ENCODE measurements at regions not wholly inside any gene's neighbourhood (a gene's known extent, or its start where the extent isn't known, plus 50 kb on each side); places are given as distances from the start of the nearest gene placed in this dataset.

- ATAC-seq (no peak), DNase-seq (no peak)
- H3K36me3 ChIP-seq: no peaks in the 10 kb centered on the region
- TF ChIP-seq, protein P1, sequence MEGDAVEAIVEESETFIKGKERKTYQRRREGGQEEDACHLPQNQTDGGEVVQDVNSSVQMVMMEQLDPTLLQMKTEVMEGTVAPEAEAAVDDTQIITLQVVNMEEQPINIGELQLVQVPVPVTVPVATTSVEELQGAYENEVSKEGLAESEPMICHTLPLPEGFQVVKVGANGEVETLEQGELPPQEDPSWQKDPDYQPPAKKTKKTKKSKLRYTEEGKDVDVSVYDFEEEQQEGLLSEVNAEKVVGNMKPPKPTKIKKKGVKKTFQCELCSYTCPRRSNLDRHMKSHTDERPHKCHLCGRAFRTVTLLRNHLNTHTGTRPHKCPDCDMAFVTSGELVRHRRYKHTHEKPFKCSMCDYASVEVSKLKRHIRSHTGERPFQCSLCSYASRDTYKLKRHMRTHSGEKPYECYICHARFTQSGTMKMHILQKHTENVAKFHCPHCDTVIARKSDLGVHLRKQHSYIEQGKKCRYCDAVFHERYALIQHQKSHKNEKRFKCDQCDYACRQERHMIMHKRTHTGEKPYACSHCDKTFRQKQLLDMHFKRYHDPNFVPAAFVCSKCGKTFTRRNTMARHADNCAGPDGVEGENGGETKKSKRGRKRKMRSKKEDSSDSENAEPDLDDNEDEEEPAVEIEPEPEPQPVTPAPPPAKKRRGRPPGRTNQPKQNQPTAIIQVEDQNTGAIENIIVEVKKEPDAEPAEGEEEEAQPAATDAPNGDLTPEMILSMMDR (IDR thresholded peaks at IDR 0.05): no peak
- H3K4me1 ChIP-seq: no peaks in the 10 kb centered on the region
- intact Hi-C loops (cut with DNase I): no loop called here
- H3K9me3 ChIP-seq: peaks cover 0 to 20% of the 10 kb centered on the region in 2 donors
- H3K4me3 ChIP-seq: no peak overlapping the region
- no peaks in the 10 kb centered on the region for H3K27me3 ChIP-seq
- H3K27ac ChIP-seq: no peak overlapping the region
Measured at GRCh38 chr10:85413570-85413969, 953.0 kb downstream of the GRID1 start.

DNA sequence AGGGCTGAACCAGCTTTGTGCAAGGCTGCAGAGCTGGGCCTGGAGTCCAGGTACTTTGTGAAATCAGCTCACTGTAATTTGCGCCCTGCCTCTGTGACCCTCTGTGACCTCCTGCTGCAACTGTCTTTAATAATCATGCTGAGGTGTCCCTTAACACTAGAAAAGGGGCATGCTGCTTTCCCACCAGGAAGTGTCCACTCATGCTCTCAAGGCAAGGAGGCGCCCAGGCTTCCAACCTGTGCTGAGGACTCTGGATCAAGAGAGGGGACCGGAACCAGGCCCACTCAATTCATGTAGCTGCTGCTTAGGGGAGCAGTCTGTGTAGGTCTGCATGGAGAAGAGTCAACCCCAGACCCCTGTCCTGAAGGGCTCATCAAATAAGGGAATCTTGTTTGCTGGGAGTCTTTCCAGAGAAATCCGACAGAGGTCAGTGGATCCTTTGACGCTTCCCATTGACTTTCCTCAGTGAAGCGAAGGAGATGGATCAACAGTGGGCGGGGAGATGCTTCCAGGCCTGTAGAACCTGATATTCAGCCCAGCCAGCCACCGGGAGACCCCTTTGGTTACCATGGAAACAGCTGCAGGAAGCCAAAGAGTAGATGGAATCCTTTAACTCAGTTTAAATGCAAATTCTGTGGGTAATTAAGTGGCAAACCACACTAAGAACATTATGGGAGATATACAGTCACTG, 945.9 kb downstream of the GRID1 start:
- H3K36me3 ChIP-seq: no peaks in the 10 kb centered on the region
- no peak overlapping the region for H3K4me3 ChIP-seq
- TF ChIP-seq, protein P1 (IDR thresholded peaks at IDR 0.05): no peak
- H3K27me3 ChIP-seq: no peaks in the 10 kb centered on the region
- H3K9me3 ChIP-seq: no peaks in the 10 kb centered on the region
- intact Hi-C loops (cut with DNase I): no loop called here
- ATAC-seq (no peak), DNase-seq (no peak)
- no peaks in the 10 kb centered on the region for H3K4me1 ChIP-seq
- H3K27ac ChIP-seq: no peak overlapping the region

DNA sequence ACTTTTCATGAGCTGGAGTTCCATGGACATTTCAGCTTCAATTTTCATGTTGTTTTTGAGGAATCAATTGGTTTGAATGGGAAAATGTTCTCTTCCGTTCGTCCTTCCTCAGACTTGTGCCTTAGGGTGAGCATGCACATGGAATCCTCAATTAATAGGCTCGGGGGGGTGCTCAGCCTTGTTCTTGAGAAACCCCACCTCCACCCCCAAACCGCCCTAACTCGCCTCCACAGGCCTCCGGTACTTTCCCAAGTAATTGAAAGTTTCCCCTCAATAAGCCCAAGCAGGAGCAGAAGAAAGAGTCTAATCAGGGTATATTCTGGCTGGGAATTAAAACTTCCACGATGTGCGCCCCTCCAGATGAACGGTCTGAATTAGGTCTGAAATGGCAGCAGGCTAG, 945.2 kb downstream of the GRID1 start:
- Histone ChIP-seq H3K27ac (no peak overlapping the region), H3K4me1 (no peaks in the 10 kb centered on the region), H3K4me3 (no peak overlapping the region), H3K27me3 (no peaks in the 10 kb centered on the region), H3K36me3 (no peaks in the 10 kb centered on the region), H3K9me3 (no peaks in the 10 kb centered on the region)
- TF ChIP-seq, protein P1 (IDR thresholded peaks at IDR 0.05): no peak
- ATAC-seq: no peak
- intact Hi-C loops (cut with DNase I): no loop called here
- no peak for DNase-seq

DNA sequence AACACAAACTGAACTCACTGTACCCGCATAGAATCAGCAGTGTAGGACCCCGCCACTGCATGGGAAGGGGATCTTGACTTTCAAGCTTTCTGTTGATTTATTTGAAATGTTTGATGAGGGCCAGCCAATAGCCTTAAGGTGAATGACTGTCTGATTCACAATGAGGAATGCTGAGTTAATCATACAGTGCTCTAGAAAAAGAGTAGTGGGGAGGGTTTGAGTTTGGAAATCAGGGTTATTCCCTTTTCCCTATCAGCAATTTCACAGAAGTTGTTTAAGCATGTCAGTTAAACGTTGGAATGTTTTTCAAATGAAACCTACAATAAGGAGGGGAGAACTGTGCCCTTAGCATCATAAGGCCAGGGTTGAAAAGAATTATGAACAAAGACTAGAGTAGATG, 937.5 kb downstream of the GRID1 start:
- no peak overlapping the region for H3K4me3 ChIP-seq
- ATAC-seq (no peak), DNase-seq (no peak)
- TF ChIP-seq, protein P1 (IDR thresholded peaks at IDR 0.05): no peak
- H3K9me3 ChIP-seq: no peaks in the 10 kb centered on the region
- intact Hi-C loops (cut with DNase I): no loop called here
- no peaks in the 10 kb centered on the region for H3K27me3 ChIP-seq
- no peak overlapping the region for H3K27ac ChIP-seq
- no peaks in the 10 kb centered on the region for H3K4me1 ChIP-seq
- H3K36me3 ChIP-seq: no peaks in the 10 kb centered on the region

DNA sequence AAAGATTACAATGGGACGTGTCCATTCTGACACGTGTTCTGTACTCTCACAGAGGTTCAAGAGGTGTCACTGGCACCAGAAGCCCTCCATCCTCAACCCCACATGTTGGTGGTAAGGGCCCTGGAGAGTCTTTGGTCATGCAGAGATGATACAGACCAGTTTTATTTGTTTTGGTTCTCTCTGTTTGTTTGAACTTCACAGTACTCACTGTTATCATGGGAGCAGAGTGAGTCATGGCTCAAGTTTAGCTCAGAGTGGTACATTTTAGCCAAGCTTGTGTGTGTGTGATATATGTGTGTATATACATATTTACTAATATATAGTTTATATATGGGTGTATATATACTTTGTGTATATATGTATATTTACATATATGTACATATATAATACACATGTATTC, 935.6 kb downstream of the GRID1 start:
- TF ChIP-seq, protein P1 (IDR thresholded peaks at IDR 0.05): no peak
- DNase-seq: no peak
- intact Hi-C loops (cut with DNase I): no loop called here

More for the DNA sequence above, 935.6 kb downstream of the GRID1 start:
- Histone ChIP-seq H3K4me3 (no peak overlapping the region), H3K27me3 (no peaks in the 10 kb centered on the region), H3K4me1 (no peaks in the 10 kb centered on the region), H3K27ac (no peak overlapping the region), H3K36me3 (no peaks in the 10 kb centered on the region), H3K9me3 (no peaks in the 10 kb centered on the region)
- ATAC-seq: peak; percentile 75

All from left lung (tissue), 4 donors.